ENCODE measurements at regions not wholly inside any gene's neighbourhood (a gene's known extent, or its start where the extent isn't known, plus 50 kb on each side); places are given as distances from the start of the nearest gene placed in this dataset.

- no peak for DNase-seq (ENCODE audit: low read depth, low spot score)
- CTCF ChIA-PET, result interaction anchor here (0.8 kb wide), 1 partner anchor 134 kb away, joined by 3 read pairs; no protein-coding TSS in a partner anchor
- no peak for TF ChIP-seq CTCF (IDR thresholded peaks at IDR 0.05; ENCODE audit: insufficient read depth, low read length, missing control alignments)
- no peak overlapping the region for H3K4me3 ChIP-seq (ENCODE audit: low read depth, low read length)
- POLR2A ChIA-PET, result no interaction called here
Measured at GRCh38 chr11:130725421-130726233, 190.7 kb downstream of the SNX19 start.

- CTCF ChIA-PET, result no interaction called here
- no peak for DNase-seq (ENCODE audit: low read depth, low spot score)
Measured at GRCh38 chr11:130726234-130727037, 189.8 kb downstream of the SNX19 start.

GRCh38 chr11:130727157-130728119, 188.8 kb downstream of the SNX19 start:
- H3K4me3 ChIP-seq (ENCODE audit: low read depth, low read length), result no peak overlapping the region
- no peak for DNase-seq (ENCODE audit: low read depth, low spot score)
- POLR2A ChIA-PET, result interaction anchor here (1.4 kb wide), 1 partner anchor 10 kb away, joined by 5 read pairs; no protein-coding TSS in a partner anchor
- CTCF ChIA-PET, result interaction anchor here (1.4 kb wide), 1 partner anchor 293 kb away, joined by 5 read pairs; no protein-coding TSS in a partner anchor
- no peak for TF ChIP-seq CTCF (IDR thresholded peaks at IDR 0.05; ENCODE audit: insufficient read depth, low read length, missing control alignments)

More at GRCh38 chr11:130726234-130727037, 189.8 kb downstream of the SNX19 start:
- no peak overlapping the region for H3K4me3 ChIP-seq (ENCODE audit: low read depth, low read length)
- no peak for TF ChIP-seq CTCF (IDR thresholded peaks at IDR 0.05; ENCODE audit: insufficient read depth, low read length, missing control alignments)
- POLR2A ChIA-PET, result no interaction called here

- POLR2A ChIA-PET, result interaction anchor here (1.4 kb wide), 1 partner anchor 9 kb away, joined by 5 read pairs; no protein-coding TSS in a partner anchor
Measured at GRCh38 chr11:130728185-130729180, 187.8 kb downstream of the SNX19 start.

More at GRCh38 chr11:130728185-130729180, 187.8 kb downstream of the SNX19 start:
- CTCF ChIA-PET, result interaction anchor here (1.4 kb wide), 1 partner anchor 294 kb away, joined by 5 read pairs; no protein-coding TSS in a partner anchor
- H3K4me3 ChIP-seq (ENCODE audit: low read depth, low read length), result no peak overlapping the region
- no peak for TF ChIP-seq CTCF (IDR thresholded peaks at IDR 0.05; ENCODE audit: insufficient read depth, low read length, missing control alignments)
- DNase-seq (ENCODE audit: low read depth, low spot score), result no peak
